Panc1 (cell line): ENCODE measurements at regions not wholly inside any gene's neighbourhood (a gene's known extent, or its start where the extent isn't known, plus 50 kb on each side); places are given as distances from the start of the nearest gene placed in this dataset.

Experiments used
- POLR2AphosphoS5 ChIP-seq: IDR thresholded peaks from 2 replicates; pipeline ENCODE4 v1.6.1; 2012; ENCODE audit warnings: mild to moderate bottlenecking, low read depth, low read length, moderate library complexity
- REST ChIP-seq, 2 experiments: IDR thresholded peaks; 2 replicates each; pipeline ENCODE4 v1.6.1; 2011 to 2012; ENCODE audit warnings: low read depth in 2 of 2, control low read depth in 1 of 2, low read length in 1 of 2, mild to moderate bottlenecking in 1 of 2, moderate library complexity in 1 of 2; ENCODE audit not compliant: insufficient read depth in 1 of 2
- SIN3A ChIP-seq: IDR thresholded peaks from 2 replicates; pipeline ENCODE4 v1.6.1; 2012; ENCODE audit warnings: low read depth, mild to moderate bottlenecking, low read length, moderate library complexity, borderline replicate concordance; ENCODE audit not compliant: insufficient read depth
- TF ChIP-seq, protein P1 (sequence below): fragments of 450-650 bp; IDR thresholded peaks from 2 replicates; pipeline ENCODE4 v1.5.1; 2017; ENCODE audit warnings: mild to moderate bottlenecking

DNA sequence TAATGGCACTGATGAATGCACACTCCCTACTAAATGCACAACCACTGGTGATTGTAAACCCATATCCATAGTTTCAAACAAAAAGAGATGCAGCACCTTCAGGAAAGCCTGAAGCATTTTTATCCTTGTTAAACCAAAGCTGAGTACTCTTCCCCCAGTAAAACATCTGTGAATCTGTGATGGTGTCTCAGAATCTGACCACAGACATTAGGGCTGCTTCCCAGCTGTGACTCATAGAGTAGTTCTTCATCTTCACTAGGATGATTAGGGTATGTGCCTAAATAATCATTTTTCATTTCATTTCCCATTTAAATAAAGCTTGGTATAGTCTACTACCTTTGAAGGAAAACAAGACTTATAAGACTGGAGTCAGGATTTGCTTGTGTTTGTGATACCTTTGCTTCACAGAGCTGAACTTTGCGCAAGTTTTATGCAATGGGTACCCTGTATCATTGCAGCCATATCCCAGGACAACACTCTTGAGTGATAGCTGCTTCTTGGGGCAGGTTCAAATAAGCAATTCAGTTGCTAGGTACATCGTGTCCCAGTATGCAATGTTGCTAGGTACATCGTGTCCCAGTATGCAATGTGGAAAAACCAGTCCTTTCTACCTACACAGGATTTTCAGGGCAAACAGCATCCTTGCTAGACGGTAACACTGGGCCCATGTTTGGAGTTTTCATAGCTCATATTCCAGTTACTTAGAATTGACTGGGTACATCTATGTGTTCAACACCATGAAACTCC lies 277.1 kb downstream of the IRS2 start:
- TF ChIP-seq POLR2AphosphoS5 = no peak
- TF ChIP-seq, protein P1, sequence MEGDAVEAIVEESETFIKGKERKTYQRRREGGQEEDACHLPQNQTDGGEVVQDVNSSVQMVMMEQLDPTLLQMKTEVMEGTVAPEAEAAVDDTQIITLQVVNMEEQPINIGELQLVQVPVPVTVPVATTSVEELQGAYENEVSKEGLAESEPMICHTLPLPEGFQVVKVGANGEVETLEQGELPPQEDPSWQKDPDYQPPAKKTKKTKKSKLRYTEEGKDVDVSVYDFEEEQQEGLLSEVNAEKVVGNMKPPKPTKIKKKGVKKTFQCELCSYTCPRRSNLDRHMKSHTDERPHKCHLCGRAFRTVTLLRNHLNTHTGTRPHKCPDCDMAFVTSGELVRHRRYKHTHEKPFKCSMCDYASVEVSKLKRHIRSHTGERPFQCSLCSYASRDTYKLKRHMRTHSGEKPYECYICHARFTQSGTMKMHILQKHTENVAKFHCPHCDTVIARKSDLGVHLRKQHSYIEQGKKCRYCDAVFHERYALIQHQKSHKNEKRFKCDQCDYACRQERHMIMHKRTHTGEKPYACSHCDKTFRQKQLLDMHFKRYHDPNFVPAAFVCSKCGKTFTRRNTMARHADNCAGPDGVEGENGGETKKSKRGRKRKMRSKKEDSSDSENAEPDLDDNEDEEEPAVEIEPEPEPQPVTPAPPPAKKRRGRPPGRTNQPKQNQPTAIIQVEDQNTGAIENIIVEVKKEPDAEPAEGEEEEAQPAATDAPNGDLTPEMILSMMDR = no peak
- no peak for TF ChIP-seq SIN3A
- TF ChIP-seq REST (IDR thresholded peaks at IDR 0.05; ENCODE audit: insufficient read depth in 1 of 2, low read depth in 2 of 2, low read length in 1 of 2) = no peak
